Activated naive CD8-positive, alpha-beta T cell treated with anti-CD3 and anti-CD28 coated beads, Interleukin-2, amount 50 U/mL, for 24 hours (primary cell): ENCODE measurements at regions not wholly inside any gene's neighbourhood (a gene's known extent, or its start where the extent isn't known, plus 50 kb on each side); places are given as distances from the start of the nearest gene placed in this dataset.
"Not testable (repeated sequence)": the region's sequence is repeated elsewhere in the genome, so short reads cannot be mapped to it uniquely, and the experiment has no call there.

Experiments
- ATAC-seq: fragments of 150-1000 bp; cut with Tn5 transposase; one replicate; pipeline ENCODE4 v1.10.0; 2021
- DNase-seq: peaks from one replicate; pipeline ENCODE4 v3.0.0; 2021
- H3K27ac Mint-ChIP-seq: one replicate; pipeline ENCODE4 v1.8.0; 2021; ENCODE audit warnings: mild to moderate bottlenecking, mixed read lengths
- H3K27me3 Mint-ChIP-seq: one replicate; pipeline ENCODE4 v1.8.0; 2021; ENCODE audit warnings: mixed read lengths
- H3K36me3 Mint-ChIP-seq: one replicate; pipeline ENCODE4 v1.8.0; 2021; ENCODE audit warnings: low read depth, mixed read lengths
- H3K4me1 Mint-ChIP-seq: one replicate; pipeline ENCODE4 v1.8.0; 2021; ENCODE audit warnings: mixed read lengths
- H3K4me3 Mint-ChIP-seq: one replicate; pipeline ENCODE4 v1.8.0; 2021; ENCODE audit warnings: mild to moderate bottlenecking, moderate library complexity, mixed read lengths
- H3K9me3 Mint-ChIP-seq: one replicate; pipeline ENCODE4 v1.8.0; 2021; ENCODE audit warnings: mixed read lengths

GRCh38 chr20:29089409-29089808 is 2168.1 kb upstream of the DEFB115 start:
- H3K27me3 Mint-ChIP-seq, ATAC-seq, H3K4me1 Mint-ChIP-seq, H3K27ac Mint-ChIP-seq, DNase-seq, H3K36me3 Mint-ChIP-seq, H3K4me3 Mint-ChIP-seq: not testable (repeated sequence)
- H3K9me3 Mint-ChIP-seq = peaks cover 32% of the 10 kb centered on the region

- not testable (repeated sequence) for ATAC-seq, H3K36me3 Mint-ChIP-seq, H3K4me1 Mint-ChIP-seq, H3K4me3 Mint-ChIP-seq, H3K27me3 Mint-ChIP-seq, H3K27ac Mint-ChIP-seq, DNase-seq
- peaks cover 21% of the 10 kb centered on the region for H3K9me3 Mint-ChIP-seq
These were observed 2163.5 kb upstream of the DEFB115 start for GRCh38 chr20:29093958-29094357.

DNA sequence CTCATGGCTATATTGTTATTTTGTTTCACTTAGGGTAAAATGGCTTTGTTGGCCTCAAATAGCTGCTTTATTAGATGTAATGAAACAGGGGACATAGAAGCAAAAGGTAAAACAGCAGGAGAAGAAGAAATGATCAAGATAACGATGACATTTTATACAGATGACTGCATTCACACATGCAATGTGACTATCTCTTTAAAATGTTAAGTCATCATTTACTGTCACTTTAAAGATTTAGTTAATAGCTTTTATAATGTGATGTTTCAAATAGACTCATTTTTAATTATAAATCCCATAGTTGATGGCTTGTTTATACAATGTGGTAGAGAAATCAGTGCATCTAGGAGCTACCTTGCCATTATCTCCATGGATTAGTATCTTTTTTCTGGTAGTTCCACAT is 2160.8 kb upstream of the DEFB115 start:
- ATAC-seq, H3K4me1 Mint-ChIP-seq, H3K27ac Mint-ChIP-seq, DNase-seq, H3K4me3 Mint-ChIP-seq, H3K36me3 Mint-ChIP-seq, H3K27me3 Mint-ChIP-seq: not testable (repeated sequence)
- peaks cover 10% of the 10 kb centered on the region for H3K9me3 Mint-ChIP-seq

DNA sequence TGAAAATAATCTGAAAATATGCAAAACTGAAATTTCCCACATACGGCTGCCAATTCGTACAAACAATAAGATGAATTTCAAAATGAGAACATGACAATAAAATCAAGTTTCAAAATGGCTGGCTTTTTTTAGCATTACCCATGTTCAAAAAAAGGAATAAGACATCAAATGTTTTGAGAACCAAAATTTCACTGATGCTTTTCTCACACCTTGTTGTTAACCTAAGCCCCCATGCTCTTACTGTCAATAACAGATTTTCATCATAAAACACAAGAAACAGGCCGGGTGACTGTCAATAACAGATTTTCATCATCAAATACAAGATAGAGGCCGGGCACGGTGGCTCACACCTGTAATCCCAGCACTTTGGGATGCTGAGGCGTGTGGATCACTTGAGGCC is 2149.6 kb upstream of the DEFB115 start:
- not testable (repeated sequence) for H3K4me1 Mint-ChIP-seq, ATAC-seq, H3K27me3 Mint-ChIP-seq, H3K4me3 Mint-ChIP-seq, H3K36me3 Mint-ChIP-seq, DNase-seq, H3K27ac Mint-ChIP-seq
- peaks cover 31% of the 10 kb centered on the region for H3K9me3 Mint-ChIP-seq

GRCh38 chr20:29109386-29109785 is 2148.1 kb upstream of the DEFB115 start:
- H3K4me3 Mint-ChIP-seq, H3K27ac Mint-ChIP-seq, H3K27me3 Mint-ChIP-seq, ATAC-seq, H3K36me3 Mint-ChIP-seq, DNase-seq, H3K4me1 Mint-ChIP-seq: not testable (repeated sequence)
- peaks cover 37% of the 10 kb centered on the region for H3K9me3 Mint-ChIP-seq

DNA sequence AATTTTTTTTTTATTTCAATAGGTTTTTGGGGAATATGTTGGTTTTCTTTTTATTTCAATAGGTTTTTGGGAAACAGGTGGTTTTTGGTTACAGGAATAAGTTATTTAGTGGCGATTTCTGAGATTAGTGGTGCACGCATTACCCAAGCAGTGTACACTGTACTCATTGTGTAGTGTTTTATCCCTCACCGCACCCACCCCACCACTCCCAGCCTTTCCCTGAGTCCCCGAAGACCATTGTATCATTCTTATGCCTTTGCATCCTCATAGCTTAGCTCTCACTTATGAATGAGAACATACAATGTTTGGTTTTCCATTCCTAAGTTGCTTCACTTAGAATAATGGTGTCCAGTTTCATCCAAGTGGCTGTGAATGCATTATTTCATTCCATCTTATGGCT is 2142.4 kb upstream of the DEFB115 start:
- not testable (repeated sequence) for H3K27ac Mint-ChIP-seq, DNase-seq, H3K36me3 Mint-ChIP-seq, H3K27me3 Mint-ChIP-seq, H3K4me3 Mint-ChIP-seq, ATAC-seq, H3K4me1 Mint-ChIP-seq
- H3K9me3 Mint-ChIP-seq = peaks cover 34% of the 10 kb centered on the region

DNA sequence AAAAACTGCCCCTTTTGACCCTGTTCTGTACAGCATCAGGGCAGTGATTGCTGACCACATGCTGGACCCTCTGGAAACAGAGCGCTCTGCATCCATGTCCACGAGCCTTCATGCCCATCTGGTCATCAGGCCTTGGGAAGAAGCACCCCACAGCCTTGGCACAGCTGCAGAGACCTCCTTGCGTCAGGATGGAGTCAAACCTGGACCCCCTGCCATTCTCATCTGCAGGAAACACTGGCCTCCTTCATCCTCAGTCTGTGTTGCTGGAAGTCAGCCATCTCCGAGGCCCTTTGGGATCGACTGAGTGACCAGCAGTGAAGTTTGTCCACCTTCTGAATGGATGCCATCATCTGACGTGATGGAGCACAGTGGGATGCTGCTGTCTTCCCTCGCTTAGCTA is 2138.3 kb upstream of the DEFB115 start:
- Mint-ChIP-seq H3K27ac (no peak overlapping the region), H3K4me3 (no peak overlapping the region), H3K36me3 (no peaks in the 10 kb centered on the region), H3K27me3 (no peaks in the 10 kb centered on the region), H3K4me1 (no peaks in the 10 kb centered on the region), H3K9me3 (peaks cover 19% of the 10 kb centered on the region)
- DNase-seq (no peak), ATAC-seq (no peak)

DNA sequence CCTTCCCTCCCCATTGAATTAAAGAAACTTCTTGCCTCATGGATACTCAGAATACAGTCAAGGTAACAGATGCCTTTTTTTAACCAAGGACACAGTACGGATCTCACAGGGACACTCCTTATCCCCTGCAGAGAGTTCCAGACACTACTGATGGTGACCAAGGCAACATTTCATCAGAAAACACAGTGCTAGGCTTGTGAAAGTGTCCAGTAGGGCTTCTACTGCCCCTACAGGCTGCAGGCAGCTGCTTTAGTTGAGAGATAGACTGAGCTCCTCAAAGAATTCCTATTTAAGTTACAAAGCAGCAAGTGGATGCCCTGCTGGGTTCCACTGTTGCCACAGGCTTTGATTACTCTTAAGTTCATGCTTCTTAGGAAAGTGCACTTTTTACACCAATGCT is 2137.8 kb upstream of the DEFB115 start:
- H3K4me1 Mint-ChIP-seq, H3K4me3 Mint-ChIP-seq, H3K36me3 Mint-ChIP-seq, H3K27ac Mint-ChIP-seq, H3K27me3 Mint-ChIP-seq, ATAC-seq, DNase-seq: not testable (repeated sequence)
- H3K9me3 Mint-ChIP-seq = peaks cover 19% of the 10 kb centered on the region

DNA sequence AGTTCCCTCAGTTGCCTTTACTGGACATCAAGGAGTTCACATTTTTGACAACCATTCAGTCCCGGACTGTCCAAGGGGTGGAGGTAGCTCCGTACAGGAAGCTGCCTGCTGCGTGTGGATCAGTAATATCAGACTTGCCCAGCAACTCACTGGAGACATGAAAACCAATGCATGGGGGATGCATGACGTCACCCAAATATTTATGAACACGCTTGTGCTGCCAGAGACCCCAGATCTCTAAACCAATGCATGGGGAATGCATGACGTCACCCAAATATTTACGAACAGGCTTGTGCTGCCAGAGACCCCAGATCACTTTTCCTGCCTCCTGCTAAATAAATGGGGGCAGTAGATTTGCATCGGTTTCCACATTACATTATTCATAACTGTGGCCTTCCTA is 2137.4 kb upstream of the DEFB115 start:
- not testable (repeated sequence) for ATAC-seq, H3K36me3 Mint-ChIP-seq, H3K27ac Mint-ChIP-seq, H3K4me1 Mint-ChIP-seq, H3K27me3 Mint-ChIP-seq, DNase-seq, H3K4me3 Mint-ChIP-seq
- H3K9me3 Mint-ChIP-seq = peaks cover 19% of the 10 kb centered on the region

DNA sequence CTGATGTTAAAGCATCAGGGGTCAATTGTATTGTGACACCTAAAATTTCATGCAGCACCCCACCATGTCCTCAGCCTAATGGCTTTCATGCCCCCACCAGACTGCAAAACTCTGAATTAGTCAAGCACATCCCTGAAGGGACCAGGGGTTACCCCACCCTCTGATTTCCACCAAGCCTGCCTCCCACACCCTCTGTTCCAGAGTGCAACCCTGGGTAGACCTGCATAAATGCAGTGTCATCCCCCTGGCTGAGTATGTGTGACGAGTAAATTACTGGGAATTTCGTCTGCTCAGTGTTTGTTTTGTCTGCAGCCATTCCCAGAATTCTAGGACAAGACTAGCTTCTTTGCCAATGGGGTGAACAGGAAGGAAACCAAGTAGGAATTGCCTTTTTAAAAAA is 2136.9 kb upstream of the DEFB115 start:
- peak; percentile 57 for ATAC-seq
- not testable (repeated sequence) for H3K36me3 Mint-ChIP-seq, DNase-seq, H3K27me3 Mint-ChIP-seq, H3K4me3 Mint-ChIP-seq, H3K27ac Mint-ChIP-seq, H3K4me1 Mint-ChIP-seq
- peaks cover 19% of the 10 kb centered on the region for H3K9me3 Mint-ChIP-seq

DNA sequence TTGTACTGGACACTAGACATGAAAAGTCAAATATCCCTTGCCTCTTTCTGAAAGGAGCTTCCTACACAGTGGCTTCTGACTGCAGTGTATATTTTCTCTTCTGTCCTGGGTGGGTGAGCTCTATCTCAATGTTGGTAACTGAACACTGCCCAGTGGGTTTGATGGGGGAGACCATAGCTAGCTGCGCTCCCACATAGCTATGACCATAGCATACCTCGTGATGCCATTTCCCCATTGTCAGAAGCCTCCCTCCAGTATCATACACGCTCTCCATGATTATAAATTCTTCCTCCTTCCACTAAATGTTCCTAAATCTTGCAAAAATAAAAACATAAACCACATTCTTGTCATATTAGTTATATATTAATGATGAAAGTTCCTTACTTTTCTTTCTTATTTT is 2134.7 kb upstream of the DEFB115 start:
- not testable (repeated sequence) for H3K36me3 Mint-ChIP-seq, H3K27me3 Mint-ChIP-seq, H3K4me3 Mint-ChIP-seq, H3K4me1 Mint-ChIP-seq, H3K27ac Mint-ChIP-seq, DNase-seq, ATAC-seq
- peaks cover 19% of the 10 kb centered on the region for H3K9me3 Mint-ChIP-seq

- peaks cover 12% of the 10 kb centered on the region for H3K9me3 Mint-ChIP-seq
- no peaks in the 10 kb centered on the region for H3K4me1 Mint-ChIP-seq
- no peak overlapping the region for H3K4me3 Mint-ChIP-seq
- no peaks in the 10 kb centered on the region for H3K27me3 Mint-ChIP-seq
- no peak overlapping the region for H3K27ac Mint-ChIP-seq
- DNase-seq (no peak), ATAC-seq (no peak)
- H3K36me3 Mint-ChIP-seq = no peaks in the 10 kb centered on the region
These were observed 2133.6 kb upstream of the DEFB115 start for GRCh38 chr20:29123861-29124260.
